Upper lobe of right lung (tissue), 1 donor: ENCODE measurements at regions not wholly inside any gene's neighbourhood (a gene's known extent, or its start where the extent isn't known, plus 50 kb on each side); places are given as distances from the start of the nearest gene placed in this dataset.
"Not testable (repeated sequence)": the region's sequence is repeated elsewhere in the genome, so short reads cannot be mapped to it uniquely, and the experiment has no call there.

Source experiments
- ATAC-seq: fragments of 200-7000 bp; cut with Tn5 transposase; one replicate; pipeline ENCODE4 v1.9.1; 2020; ENCODE audit warnings: mild to moderate bottlenecking, moderate library complexity
- DNase-seq: peaks from one replicate; pipeline ENCODE4 v3.0.0-alpha.2; 2020
- H3K27ac ChIP-seq: fragments of 200-600 bp; one replicate; pipeline ENCODE4 v1.8.0; 2022
- H3K27me3 ChIP-seq: fragments of 200-600 bp; one replicate; pipeline ENCODE4 v1.8.0; 2022; ENCODE audit warnings: mild to moderate bottlenecking
- H3K36me3 ChIP-seq: fragments of 200-600 bp; one replicate; pipeline ENCODE4 v1.8.0; 2022
- H3K4me1 ChIP-seq: fragments of 200-600 bp; one replicate; pipeline ENCODE4 v1.8.0; 2022
- H3K4me3 ChIP-seq: fragments of 200-600 bp; one replicate; pipeline ENCODE4 v1.8.0; 2022; ENCODE audit warnings: mild to moderate bottlenecking
- H3K9me3 ChIP-seq: fragments of 200-600 bp; one replicate; pipeline ENCODE4 v1.8.0; 2022
- intact Hi-C: fragments of 100-400 bp; cut with DNase I; formaldehyde crosslinking; loops from one replicate; pipeline ENCODE4 v1.11.0; 2022
- TF ChIP-seq, protein P1 (sequence below): fragments of 200-600 bp; IDR thresholded peaks from one replicate; pipeline ENCODE4 v1.8.0; 2022; ENCODE audit warnings: antibody characterized with exemption
- donor health status: DM: no; HTN: yes; CAD: no; lungs with severe emphysema.

DNA sequence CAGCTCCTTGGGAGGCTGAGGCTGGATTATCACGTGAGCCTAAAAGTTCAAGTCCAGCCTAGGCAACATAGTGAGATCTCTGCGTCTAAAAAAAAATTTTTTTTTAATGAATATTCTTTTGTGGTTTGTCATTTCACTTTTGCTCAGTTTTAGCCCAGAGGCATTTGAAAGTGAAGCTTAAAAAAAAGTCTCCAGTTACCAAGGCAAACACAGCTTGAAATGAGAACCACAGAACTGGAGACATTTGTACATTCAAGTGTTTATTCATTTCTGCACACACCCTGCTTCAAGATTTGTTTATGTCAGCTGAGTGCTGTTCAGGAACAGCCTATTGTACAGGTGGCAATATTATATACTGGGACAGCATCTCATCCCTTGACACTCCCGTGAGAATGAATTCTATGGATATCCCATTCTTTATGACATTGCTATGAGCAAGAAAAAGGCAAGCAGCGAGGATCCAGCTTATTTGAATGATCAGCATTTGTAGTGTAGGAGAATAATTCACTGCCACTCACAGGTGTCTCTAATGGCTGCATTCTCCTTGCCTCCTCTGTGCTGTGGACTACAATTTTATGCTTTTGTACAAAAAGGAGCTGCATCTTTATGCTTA, 444.8 kb upstream of the GRM7 start:
- intact Hi-C loops = no loop called here

DNA sequence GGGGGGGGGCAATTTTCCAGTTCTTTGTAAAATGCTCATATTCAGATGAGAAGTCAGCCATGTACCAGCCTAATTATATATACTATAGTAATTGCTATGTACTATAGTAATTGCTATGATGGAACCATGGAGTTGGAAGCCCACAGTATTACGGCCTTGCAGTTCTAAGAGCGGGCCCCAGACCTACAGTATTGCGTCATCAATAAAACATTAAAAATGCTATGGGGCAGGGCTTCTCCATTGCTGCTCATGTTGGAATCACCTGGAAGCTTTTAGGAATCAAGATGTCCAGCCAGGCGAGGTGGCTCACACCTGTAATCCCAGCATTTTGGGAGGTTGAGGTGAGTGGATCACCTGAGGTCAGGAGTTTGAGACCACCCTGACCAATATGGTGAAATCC, 443.7 kb upstream of the GRM7 start:
- Histone ChIP-seq H3K27me3 (no peaks in the 10 kb centered on the region), H3K4me3 (no peak overlapping the region), H3K27ac (no peak overlapping the region), H3K36me3 (no peaks in the 10 kb centered on the region), H3K9me3 (no peaks in the 10 kb centered on the region), H3K4me1 (no peaks in the 10 kb centered on the region)
- intact Hi-C loops = no loop called here
- no peak for DNase-seq
- ATAC-seq = no peak
- TF ChIP-seq, protein P1, sequence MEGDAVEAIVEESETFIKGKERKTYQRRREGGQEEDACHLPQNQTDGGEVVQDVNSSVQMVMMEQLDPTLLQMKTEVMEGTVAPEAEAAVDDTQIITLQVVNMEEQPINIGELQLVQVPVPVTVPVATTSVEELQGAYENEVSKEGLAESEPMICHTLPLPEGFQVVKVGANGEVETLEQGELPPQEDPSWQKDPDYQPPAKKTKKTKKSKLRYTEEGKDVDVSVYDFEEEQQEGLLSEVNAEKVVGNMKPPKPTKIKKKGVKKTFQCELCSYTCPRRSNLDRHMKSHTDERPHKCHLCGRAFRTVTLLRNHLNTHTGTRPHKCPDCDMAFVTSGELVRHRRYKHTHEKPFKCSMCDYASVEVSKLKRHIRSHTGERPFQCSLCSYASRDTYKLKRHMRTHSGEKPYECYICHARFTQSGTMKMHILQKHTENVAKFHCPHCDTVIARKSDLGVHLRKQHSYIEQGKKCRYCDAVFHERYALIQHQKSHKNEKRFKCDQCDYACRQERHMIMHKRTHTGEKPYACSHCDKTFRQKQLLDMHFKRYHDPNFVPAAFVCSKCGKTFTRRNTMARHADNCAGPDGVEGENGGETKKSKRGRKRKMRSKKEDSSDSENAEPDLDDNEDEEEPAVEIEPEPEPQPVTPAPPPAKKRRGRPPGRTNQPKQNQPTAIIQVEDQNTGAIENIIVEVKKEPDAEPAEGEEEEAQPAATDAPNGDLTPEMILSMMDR = no peak

More for the DNA sequence above, 444.8 kb upstream of the GRM7 start:
- DNase-seq (no peak), ATAC-seq (no peak)
- no peak overlapping the region for H3K4me3 ChIP-seq
- no peak overlapping the region for H3K27ac ChIP-seq
- no peaks in the 10 kb centered on the region for H3K36me3 ChIP-seq
- H3K9me3 ChIP-seq = no peaks in the 10 kb centered on the region
- no peaks in the 10 kb centered on the region for H3K27me3 ChIP-seq
- TF ChIP-seq, protein P1 = no peak
- no peaks in the 10 kb centered on the region for H3K4me1 ChIP-seq

DNA sequence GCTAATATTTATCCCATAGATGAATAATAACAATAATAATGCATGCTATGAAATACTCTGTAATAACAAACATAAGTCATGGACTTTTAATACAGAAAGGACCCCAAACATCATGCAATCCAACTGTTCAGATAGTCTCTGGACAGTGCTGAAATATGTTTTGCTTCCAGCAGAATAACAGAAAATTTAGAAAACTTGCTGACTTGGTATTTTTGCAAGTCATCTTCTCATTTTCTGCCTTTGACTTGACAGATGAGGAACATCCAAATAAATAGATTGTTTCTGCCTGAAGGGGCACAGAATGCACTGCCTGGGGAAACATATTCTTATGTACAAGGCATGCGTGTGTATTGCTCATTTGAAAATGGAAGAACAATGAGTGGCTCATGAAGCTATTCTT, 442.4 kb upstream of the GRM7 start:
- Histone ChIP-seq H3K27ac (no peak overlapping the region), H3K9me3 (no peaks in the 10 kb centered on the region), H3K36me3 (no peaks in the 10 kb centered on the region), H3K4me1 (no peaks in the 10 kb centered on the region), H3K27me3 (no peaks in the 10 kb centered on the region), H3K4me3 (no peak overlapping the region)
- TF ChIP-seq, protein P1 = no peak
- ATAC-seq = no peak
- intact Hi-C loops = no loop called here
- DNase-seq = no peak

DNA sequence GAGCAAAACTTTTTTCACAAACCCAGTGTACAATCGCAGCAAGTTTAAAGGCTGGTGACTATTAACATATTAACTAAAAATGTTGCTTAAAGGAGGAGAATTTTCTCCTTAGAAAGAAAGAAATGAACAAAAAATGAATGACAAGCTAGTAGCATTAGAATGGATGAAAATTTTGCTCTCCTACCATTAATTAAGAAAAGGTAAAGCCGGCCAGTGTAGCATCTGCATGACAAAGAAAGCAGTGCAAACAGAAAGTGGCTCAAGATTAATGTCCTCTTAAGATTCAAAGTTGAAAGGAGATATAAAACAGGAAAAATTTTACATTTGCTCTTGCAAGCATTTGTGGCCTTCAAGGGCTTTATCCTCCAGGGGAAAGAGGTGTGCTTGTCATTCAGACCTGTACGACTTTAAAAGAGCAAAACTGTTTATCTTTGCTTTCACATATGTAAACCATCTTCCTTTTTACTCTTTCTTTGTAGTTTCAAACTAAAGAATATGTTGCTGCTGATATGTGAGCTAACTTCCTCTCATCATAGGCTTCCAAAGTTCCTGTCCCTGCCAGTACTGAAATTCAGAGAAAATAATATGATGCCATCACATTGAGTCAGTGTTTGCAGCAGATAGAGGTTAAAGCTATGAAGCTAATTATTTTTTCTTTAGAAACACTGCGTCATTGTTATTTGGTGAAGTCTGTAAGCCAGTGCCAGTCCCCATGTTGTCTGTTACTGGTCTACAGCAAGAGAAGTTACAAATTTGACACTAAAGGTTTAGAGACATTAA, 439.1 kb upstream of the GRM7 start:
- H3K9me3 ChIP-seq = no peaks in the 10 kb centered on the region
- intact Hi-C loops = no loop called here

DNA sequence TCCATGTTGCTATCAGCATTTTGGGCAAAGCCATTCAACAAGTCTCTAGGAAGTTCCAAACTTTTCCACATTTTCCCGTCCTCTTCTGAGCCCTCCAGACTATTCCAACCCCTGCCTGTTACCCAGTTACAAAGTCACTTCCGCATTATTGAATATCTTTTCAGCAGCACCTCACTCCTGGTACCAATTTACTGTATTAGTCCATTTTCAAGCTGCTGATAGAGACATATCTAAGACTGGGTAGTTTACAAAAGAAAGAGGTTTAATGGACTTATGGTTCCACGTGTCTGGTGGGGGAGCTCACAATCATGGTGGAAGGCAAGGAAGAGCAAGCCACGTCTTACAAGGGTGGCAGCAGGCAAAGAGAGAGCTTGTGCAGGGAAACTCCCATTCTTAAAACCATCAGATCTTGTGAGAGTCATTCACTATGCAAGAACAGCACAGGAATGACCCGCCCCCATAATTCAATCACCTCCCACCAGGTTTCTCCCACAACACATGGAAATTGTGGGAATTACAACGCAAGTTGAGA, 435.6 kb upstream of the GRM7 start:
- no peak for ATAC-seq

More for the DNA sequence above, 439.1 kb upstream of the GRM7 start:
- Histone ChIP-seq H3K4me3 (no peak overlapping the region), H3K27ac (no peak overlapping the region), H3K27me3 (no peaks in the 10 kb centered on the region), H3K4me1 (no peaks in the 10 kb centered on the region), H3K36me3 (no peaks in the 10 kb centered on the region)
- TF ChIP-seq, protein P1 = no peak
- ATAC-seq = no peak
- DNase-seq = no peak

DNA sequence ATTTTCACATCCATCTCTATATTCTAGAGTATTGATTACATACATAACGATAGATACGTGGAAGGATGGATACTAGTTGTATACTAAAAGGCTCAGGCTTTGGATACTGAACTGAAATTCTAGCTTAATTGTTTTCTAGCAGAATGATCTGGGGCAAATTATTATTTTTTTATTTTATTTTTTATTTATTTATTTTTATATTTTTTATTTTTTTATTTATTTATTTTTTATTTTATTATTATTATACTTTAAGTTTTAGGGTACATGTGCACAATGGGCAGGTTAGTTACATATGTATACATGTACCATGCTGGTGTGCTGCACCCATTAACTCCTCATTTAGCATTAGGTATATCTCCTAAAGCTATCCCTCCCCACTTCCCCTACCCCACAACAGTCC, 432.6 kb upstream of the GRM7 start:
- H3K27ac ChIP-seq, intact Hi-C loops, ATAC-seq, H3K9me3 ChIP-seq, H3K4me3 ChIP-seq, H3K36me3 ChIP-seq, H3K4me1 ChIP-seq, DNase-seq, H3K27me3 ChIP-seq: not testable (repeated sequence)

More for the DNA sequence above, 435.6 kb upstream of the GRM7 start:
- H3K27me3 ChIP-seq = no peaks in the 10 kb centered on the region
- H3K27ac ChIP-seq = no peak overlapping the region
- no peak overlapping the region for H3K4me3 ChIP-seq
- TF ChIP-seq, protein P1 = no peak
- H3K9me3 ChIP-seq = no peaks in the 10 kb centered on the region
- no peak for DNase-seq
- intact Hi-C loops = no loop called here
- no peaks in the 10 kb centered on the region for H3K4me1 ChIP-seq
- H3K36me3 ChIP-seq = no peaks in the 10 kb centered on the region
